DOHH2 (cell line): ENCODE measurements at regions not wholly inside any gene's neighbourhood (a gene's known extent, or its start where the extent isn't known, plus 50 kb on each side); places are given as distances from the start of the nearest gene placed in this dataset.

Experiments
- CTCF ChIP-seq: fragments of 200-600 bp; sonication (generic); IDR thresholded peaks from one replicate; pipeline ENCODE4 v1.5.1; 2014; ENCODE audit warnings: antibody characterized with exemption, mild to moderate bottlenecking, low read depth, low read length; ENCODE audit not compliant: poor library complexity, severe bottlenecking
- EZH2phosphoT487 ChIP-seq: fragments of 200-600 bp; sonication (generic); IDR thresholded peaks from 2 replicates; pipeline ENCODE4 v1.6.1; 2017; ENCODE audit warnings: borderline replicate concordance, mild to moderate bottlenecking, antibody characterized with exemption, low read length, moderate library complexity, mixed read lengths

- TF ChIP-seq EZH2phosphoT487: no peak
- no peak for TF ChIP-seq CTCF
Measured at GRCh38 chr13:34437873-34438272, 504.2 kb upstream of the NBEA start.
